ENCODE measurements at regions not wholly inside any gene's neighbourhood (a gene's known extent, or its start where the extent isn't known, plus 50 kb on each side); places are given as distances from the start of the nearest gene placed in this dataset.

DNA sequence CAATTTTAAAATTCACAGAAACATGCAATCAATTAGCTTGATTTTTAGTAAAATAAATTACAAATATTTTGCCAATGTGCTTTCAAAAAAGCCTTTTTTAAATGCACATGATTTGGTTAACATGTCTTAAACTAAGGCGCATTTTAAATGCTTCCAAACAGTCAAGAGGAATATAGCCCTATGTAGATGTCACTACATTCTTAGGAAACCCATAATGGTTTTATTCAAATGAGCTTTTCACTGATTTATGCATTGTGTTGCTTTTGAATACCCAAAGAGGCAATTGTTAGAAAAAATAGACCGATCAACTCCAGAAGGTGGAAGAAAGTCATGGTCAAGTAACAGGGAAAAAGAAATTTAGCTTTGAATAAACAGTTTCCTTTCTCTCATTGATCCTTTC is 366.9 kb upstream of the PPP2R3A start:
- TF ChIP-seq, protein P1, sequence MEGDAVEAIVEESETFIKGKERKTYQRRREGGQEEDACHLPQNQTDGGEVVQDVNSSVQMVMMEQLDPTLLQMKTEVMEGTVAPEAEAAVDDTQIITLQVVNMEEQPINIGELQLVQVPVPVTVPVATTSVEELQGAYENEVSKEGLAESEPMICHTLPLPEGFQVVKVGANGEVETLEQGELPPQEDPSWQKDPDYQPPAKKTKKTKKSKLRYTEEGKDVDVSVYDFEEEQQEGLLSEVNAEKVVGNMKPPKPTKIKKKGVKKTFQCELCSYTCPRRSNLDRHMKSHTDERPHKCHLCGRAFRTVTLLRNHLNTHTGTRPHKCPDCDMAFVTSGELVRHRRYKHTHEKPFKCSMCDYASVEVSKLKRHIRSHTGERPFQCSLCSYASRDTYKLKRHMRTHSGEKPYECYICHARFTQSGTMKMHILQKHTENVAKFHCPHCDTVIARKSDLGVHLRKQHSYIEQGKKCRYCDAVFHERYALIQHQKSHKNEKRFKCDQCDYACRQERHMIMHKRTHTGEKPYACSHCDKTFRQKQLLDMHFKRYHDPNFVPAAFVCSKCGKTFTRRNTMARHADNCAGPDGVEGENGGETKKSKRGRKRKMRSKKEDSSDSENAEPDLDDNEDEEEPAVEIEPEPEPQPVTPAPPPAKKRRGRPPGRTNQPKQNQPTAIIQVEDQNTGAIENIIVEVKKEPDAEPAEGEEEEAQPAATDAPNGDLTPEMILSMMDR (IDR thresholded peaks at IDR 0.05; ENCODE audit: low read depth, low read length) = no peak
- TF ChIP-seq EZH2phosphoT487 (IDR thresholded peaks at IDR 0.05; ENCODE audit: low read depth) = no peak
